HCT116 (cell line): ENCODE measurements at regions not wholly inside any gene's neighbourhood (a gene's known extent, or its start where the extent isn't known, plus 50 kb on each side); places are given as distances from the start of the nearest gene placed in this dataset.

Experiments used
- ATAC-seq: fragments of 200-7000 bp; cut with Tn5 transposase; 2 replicates; pipeline ENCODE4 v1.9.1; 2020; ENCODE audit warnings: mild to moderate bottlenecking, moderate library complexity
- BruUV-seq: library from RNA; stranded (reverse); fragments of 400-500 nt; replicated peaks from 2 replicates; lab custom pipeline; 2021; lab: Mats Ljungman, UMichigan
- CTCF ChIA-PET: fragments of 300-600 bp; sonication (Branson Sonifier 250); formaldehyde crosslinking; loops from one replicate; lab custom pipeline; 2021; ENCODE audit warnings: antibody characterized with exemption; lab: Charles Lee
- POLR2A ChIA-PET: fragments of 300-600, 350-600 bp; sonication (Branson Sonifier 250); formaldehyde crosslinking; loops from one replicate; lab custom pipeline; 2021; ENCODE audit warnings: antibody characterized with exemption; lab: Charles Lee
- RAD21 ChIA-PET, 2 experiments: fragments of 300-600 bp; sonication (Branson Sonifier 250); formaldehyde crosslinking; loops; one replicate each; lab custom pipeline; 2023; ENCODE audit warnings: low total read pairs in 2 of 2; ENCODE audit not compliant: uncharacterized antibody in 2 of 2, unreplicated experiment in 2 of 2, low non-redundant PET in 1 of 2; lab: Charles Lee
- DNase-seq: peaks from one replicate; pipeline ENCODE4 v3.0.0-alpha.2; 2010; ENCODE audit warnings: low read depth, low spot score
- H2AFZ ChIP-seq: fragments of 200-600 bp; shearing (Covaris generic), sonication (generic); 2 replicates; pipeline ENCODE4 v1.6.1; 2017; ENCODE audit warnings: low read depth, mixed run types, mixed read lengths, antibody characterized with exemption, low read length; ENCODE audit not compliant: poor library complexity, severe bottlenecking
- H3K27ac ChIP-seq: 2 replicates; pipeline ENCODE4 v1.5.1; 2012; ENCODE audit warnings: low read depth, low read length
- H3K27me3 ChIP-seq: fragments of 200-600 bp; sonication (generic); 2 replicates; pipeline ENCODE4 v1.6.1; 2016; ENCODE audit warnings: mixed run types, low read length, mixed read lengths; ENCODE audit not compliant: insufficient read depth
- H3K36me3 ChIP-seq, 2 experiments: fragments of 200-500 bp in 1 of 2; fragments of 200-600 bp in 1 of 2; sonication (Bioruptor generic) in 1 of 2; sonication (generic) in 1 of 2; 2 replicates each; pipeline versions ENCODE4 v1.5.1 to v1.6.1; 2014 to 2016; ENCODE audit warnings: low read length in 2 of 2, inconsistent platforms in 1 of 2, mixed read lengths in 1 of 2, mixed run types in 1 of 2; ENCODE audit not compliant: insufficient read depth in 2 of 2, control insufficient read depth in 1 of 2
- H3K4me1 ChIP-seq, 2 experiments: fragments of 200-600 bp in 1 of 2; sonication (generic) in 1 of 2; 2 replicates each; pipeline versions ENCODE4 v1.5.1 to v1.6.1; 2012 to 2017; ENCODE audit warnings: low read length in 2 of 2, inconsistent platforms in 1 of 2, mild to moderate bottlenecking in 1 of 2, mixed read lengths in 1 of 2, mixed run types in 1 of 2, moderate library complexity in 1 of 2; ENCODE audit not compliant: insufficient read depth in 2 of 2, control insufficient read depth in 1 of 2
- H3K4me2 ChIP-seq: fragments of 200-600 bp; sonication (generic); 2 replicates; pipeline ENCODE4 v1.6.1; 2017; ENCODE audit warnings: mixed run types, low read length, mixed read lengths
- H3K4me3 ChIP-seq, 2 experiments: fragments of 200-600 bp in 1 of 2; sonication (generic) in 1 of 2; replicated peaks in 1 of 2; 2 replicates each; pipeline ENCODE4 v1.5.1; 2011 to 2016; ENCODE audit warnings: low read length in 2 of 2, control low read depth in 1 of 2, low read depth in 1 of 2, mild to moderate bottlenecking in 1 of 2, mixed read lengths in 1 of 2, mixed run types in 1 of 2
- H3K79me2 ChIP-seq: fragments of 200-600 bp; sonication (generic); 2 replicates; pipeline ENCODE4 v1.6.1; 2017; ENCODE audit warnings: mild to moderate bottlenecking, mixed run types, low read length, moderate library complexity, mixed read lengths; ENCODE audit not compliant: insufficient read depth
- H3K9ac ChIP-seq: fragments of 200-600 bp; sonication (generic); 2 replicates; pipeline ENCODE4 v1.6.1; 2016; ENCODE audit warnings: low read length, mixed read lengths
- H3K9me2 ChIP-seq: fragments of 200-600 bp; sonication (generic), shearing (Covaris generic); 2 replicates; pipeline ENCODE4 v1.6.1; 2017; ENCODE audit warnings: mixed run types, mild to moderate bottlenecking, moderate library complexity; ENCODE audit not compliant: insufficient read depth
- H3K9me3 ChIP-seq, 2 experiments: fragments of 200-500 bp in 1 of 2; fragments of 200-600 bp in 1 of 2; sonication (Bioruptor generic) in 1 of 2; sonication (generic) in 1 of 2; 2 replicates each; pipeline ENCODE4 v1.6.1; 2014 to 2017; ENCODE audit warnings: low read length in 2 of 2, mixed read lengths in 2 of 2, inconsistent platforms in 1 of 2, low read depth in 1 of 2, mild to moderate bottlenecking in 1 of 2, mixed run types in 1 of 2, moderate library complexity in 1 of 2; ENCODE audit not compliant: control insufficient read depth in 1 of 2, insufficient read depth in 1 of 2
- H4K20me1 ChIP-seq: fragments of 200-600 bp; sonication (generic), shearing (Covaris generic); 2 replicates; pipeline ENCODE4 v1.6.1; 2017; ENCODE audit warnings: mixed run types, mild to moderate bottlenecking, moderate library complexity; ENCODE audit not compliant: insufficient read depth
- CBX3 ChIP-seq: IDR thresholded peaks from 2 replicates; pipeline ENCODE4 v1.6.1; 2012; ENCODE audit warnings: low read depth
- CEBPB ChIP-seq: IDR thresholded peaks from 2 replicates; pipeline ENCODE4 v1.6.1; 2012; ENCODE audit warnings: low read depth
- CTCF ChIP-seq, 3 experiments: fragments of 200-600 bp in 1 of 3; sonication (generic) in 1 of 3; IDR thresholded peaks in 2 of 3; conservative IDR thresholded peaks in 1 of 3; 2 replicates each; pipeline ENCODE4 v1.5.1; 2012 to 2017; ENCODE audit warnings: low read depth in 2 of 3, low read length in 2 of 3, antibody characterized with exemption in 1 of 3, borderline replicate concordance in 1 of 3, control low read depth in 1 of 3, mild to moderate bottlenecking in 1 of 3, mixed read lengths in 1 of 3, mixed run types in 1 of 3, moderate library complexity in 1 of 3; ENCODE audit not compliant: insufficient read depth in 1 of 3
- EGR1 ChIP-seq: IDR thresholded peaks from 2 replicates; pipeline ENCODE4 v1.6.1; 2012; ENCODE audit warnings: low read depth
- EZH2 ChIP-seq: fragments of 200-600 bp; sonication (generic); IDR thresholded peaks from 2 replicates; pipeline ENCODE4 v1.6.1; 2017; ENCODE audit warnings: antibody characterized with exemption, mixed run types
- EZH2phosphoT487 ChIP-seq: fragments of 200-600 bp; IDR thresholded peaks from 2 replicates; pipeline ENCODE4 v1.6.1; 2018; ENCODE audit warnings: antibody characterized with exemption, borderline replicate concordance
- FOSL1 ChIP-seq: IDR thresholded peaks from 2 replicates; pipeline ENCODE4 v1.6.1; 2012; ENCODE audit warnings: low read depth
- JUND ChIP-seq: IDR thresholded peaks from 2 replicates; pipeline ENCODE4 v1.6.1; 2012
- MAX ChIP-seq: IDR thresholded peaks from 2 replicates; pipeline ENCODE4 v1.6.1; 2012
- POLR2AphosphoS5 ChIP-seq: IDR thresholded peaks from 2 replicates; pipeline ENCODE4 v1.6.1; 2011; ENCODE audit warnings: mild to moderate bottlenecking, low read depth, low read length, moderate library complexity
- RAD21 ChIP-seq: IDR thresholded peaks from 2 replicates; pipeline ENCODE4 v1.6.1; 2012; ENCODE audit warnings: low read depth, mild to moderate bottlenecking
- REST ChIP-seq: IDR thresholded peaks from 2 replicates; pipeline ENCODE4 v1.6.1; 2012; ENCODE audit warnings: low read depth
- SIN3A ChIP-seq: IDR thresholded peaks from 2 replicates; pipeline ENCODE4 v1.6.1; 2012; ENCODE audit warnings: low read depth
- SP1 ChIP-seq: IDR thresholded peaks from 2 replicates; pipeline ENCODE4 v1.6.1; 2012; ENCODE audit warnings: low read depth
- YY1 ChIP-seq: IDR thresholded peaks from 2 replicates; pipeline ENCODE4 v1.6.1; 2011; ENCODE audit warnings: low read length, low read depth, moderate library complexity, mild to moderate bottlenecking; ENCODE audit not compliant: insufficient replicate concordance; ENCODE audit errors: extremely low read depth
- ZNF274 ChIP-seq: fragments of 200-500 bp; sonication (Bioruptor generic); IDR thresholded peaks from 2 replicates; pipeline ENCODE4 v1.6.1; 2014; ENCODE audit warnings: mild to moderate bottlenecking, low read depth, low read length, inconsistent platforms
- intact Hi-C: fragments of 100-400 bp; cut with micrococcal nuclease; formaldehyde crosslinking; loops from 2 replicates; pipeline ENCODE4 v1.10.0; 2022

GRCh38 chrX:35664833-35665232, 133.3 kb upstream of the MAGEB16 start:
- no peak for ATAC-seq
- H3K9ac ChIP-seq: no peak overlapping the region
- no peaks in the 10 kb centered on the region for H3K9me2 ChIP-seq
- H4K20me1 ChIP-seq: no peaks in the 10 kb centered on the region
- no peaks in the 10 kb centered on the region for H3K9me3 ChIP-seq
- no peak overlapping the region for H2AFZ ChIP-seq
- no TSS peak for BruUV-seq
- POLR2A ChIA-PET: no interaction called here
- no peak overlapping the region for H3K27ac ChIP-seq
- no peaks in the 10 kb centered on the region for H3K27me3 ChIP-seq
- H3K4me3 ChIP-seq: no peak overlapping the region
- no peak for TF ChIP-seq EZH2phosphoT487
- CTCF ChIA-PET: no interaction called here
- intact Hi-C loops: no loop called here
- H3K36me3 ChIP-seq: no peaks in the 10 kb centered on the region
- DNase-seq: no peak
- RAD21 ChIA-PET: no interaction called here
- H3K4me1 ChIP-seq: no peaks in the 10 kb centered on the region
- no peaks in the 10 kb centered on the region for H3K79me2 ChIP-seq
- H3K4me2 ChIP-seq: no peak overlapping the region

GRCh38 chrX:35665311-35665710, 132.8 kb upstream of the MAGEB16 start:
- TF ChIP-seq ZNF274 (no peak), SP1 (no peak), SIN3A (no peak), CTCF (IDR thresholded peaks at IDR 0.05 in 2 of 3, conservative IDR thresholded peaks at IDR 0.05 in 1 of 3; ENCODE audit: borderline replicate concordance in 1 of 3, insufficient read depth in 1 of 3, low read depth in 2 of 3, low read length in 2 of 3) (no peak), EGR1 (no peak), JUND (no peak), EZH2 (no peak), REST (no peak), CEBPB (no peak), YY1 (no peak), CBX3 (no peak), FOSL1 (no peak), EZH2phosphoT487 (no peak), POLR2AphosphoS5 (no peak), RAD21 (no peak), MAX (no peak)
- TF ChIP-seq, all 23 proteins: peak for 0

More at GRCh38 chrX:35665311-35665710, 132.8 kb upstream of the MAGEB16 start:
- Histone ChIP-seq H3K9me3 (no peaks in the 10 kb centered on the region), H3K27ac (no peak overlapping the region), H3K4me2 (no peak overlapping the region), H3K27me3 (no peaks in the 10 kb centered on the region), H3K9ac (no peak overlapping the region), H3K4me1 (no peaks in the 10 kb centered on the region), H2AFZ (no peak overlapping the region), H3K36me3 (no peaks in the 10 kb centered on the region), H3K4me3 (no peak overlapping the region), H3K79me2 (no peaks in the 10 kb centered on the region), H3K9me2 (no peaks in the 10 kb centered on the region), H4K20me1 (no peaks in the 10 kb centered on the region)
- CTCF ChIA-PET: no interaction called here
- RAD21 ChIA-PET: no interaction called here
- ATAC-seq (no peak), DNase-seq (no peak)
- no TSS peak for BruUV-seq
- intact Hi-C loops: no loop called here
- POLR2A ChIA-PET: no interaction called here
